NCI-H524 treated with DMSO at 0.1 percent for 48 hours (cell line): ENCODE measurements at regions not wholly inside any gene's neighbourhood (a gene's known extent, or its start where the extent isn't known, plus 50 kb on each side); places are given as distances from the start of the nearest gene placed in this dataset.
"Not testable (repeated sequence)": the region's sequence is repeated elsewhere in the genome, so short reads cannot be mapped to it uniquely, and the experiment has no call there.

Experiments used
- DNase-seq: peaks from one replicate; lab custom pipeline; 2025; lab: John Stamatoyannopoulos, UW

DNA sequence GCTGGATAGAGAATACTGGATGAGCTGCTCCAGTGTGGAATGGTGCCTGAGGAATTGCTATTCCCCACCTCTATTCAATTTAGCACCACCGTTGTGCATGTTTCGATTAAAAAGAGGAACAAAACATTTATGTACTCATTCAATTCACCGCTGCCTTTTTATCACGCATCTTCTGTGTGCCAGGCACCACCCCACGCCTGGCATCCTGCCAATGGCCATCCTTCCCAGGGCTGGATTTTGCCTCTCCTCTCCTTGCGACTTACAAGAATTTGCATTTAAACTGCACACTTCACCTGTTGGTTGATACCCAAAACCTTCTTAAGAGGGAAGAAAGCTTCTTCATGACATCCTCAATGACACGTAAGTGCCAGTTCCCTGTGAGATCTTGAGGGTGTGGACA lies 110.2 kb upstream of the DPP6 start:
- DNase-seq = peak; percentile 32

GRCh38 chr7:153943457-153943856 lies 108.7 kb upstream of the DPP6 start:
- no peak for DNase-seq

DNA sequence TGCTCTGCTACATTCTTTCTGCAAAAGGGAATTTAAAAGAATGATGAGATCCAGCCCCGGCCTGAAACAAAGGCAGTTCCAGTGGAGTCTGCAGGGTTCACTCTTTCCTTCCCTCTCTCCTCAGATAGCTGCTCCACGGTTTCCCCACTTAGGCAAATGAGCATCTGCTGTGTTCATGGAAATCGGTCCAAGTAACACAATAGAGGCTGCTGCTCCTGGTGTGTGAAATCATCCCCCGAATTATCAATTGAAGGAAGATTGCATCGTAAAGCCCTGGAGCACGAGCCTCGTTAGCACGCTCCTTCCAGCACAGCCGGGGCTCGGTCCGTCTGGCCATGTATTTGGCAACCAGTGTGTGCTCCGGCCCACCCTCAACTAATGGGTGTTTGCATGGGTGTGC lies 108.3 kb upstream of the DPP6 start:
- DNase-seq = no peak

DNA sequence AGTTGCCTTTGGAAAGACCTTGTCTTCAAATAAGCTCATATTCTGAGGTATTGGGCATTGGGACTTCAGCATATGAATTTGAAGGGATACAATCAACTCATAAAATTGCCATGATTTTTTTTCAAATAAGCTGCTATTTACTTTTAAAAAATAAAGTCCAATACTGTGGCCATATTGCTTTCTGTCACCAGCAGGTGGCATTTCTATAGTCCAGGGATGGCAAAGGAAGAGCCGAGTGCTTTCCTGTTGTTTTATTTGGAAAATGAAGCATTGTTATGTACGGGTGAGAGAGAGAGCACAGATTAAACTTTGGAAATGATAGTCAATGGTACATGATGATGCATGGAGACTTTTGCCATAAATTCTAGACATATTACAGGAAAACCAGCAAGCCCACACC lies 104.1 kb upstream of the DPP6 start:
- no peak for DNase-seq

- DNase-seq = no peak
Observed at GRCh38 chr7:153951316-153951715, 100.9 kb upstream of the DPP6 start.

DNA sequence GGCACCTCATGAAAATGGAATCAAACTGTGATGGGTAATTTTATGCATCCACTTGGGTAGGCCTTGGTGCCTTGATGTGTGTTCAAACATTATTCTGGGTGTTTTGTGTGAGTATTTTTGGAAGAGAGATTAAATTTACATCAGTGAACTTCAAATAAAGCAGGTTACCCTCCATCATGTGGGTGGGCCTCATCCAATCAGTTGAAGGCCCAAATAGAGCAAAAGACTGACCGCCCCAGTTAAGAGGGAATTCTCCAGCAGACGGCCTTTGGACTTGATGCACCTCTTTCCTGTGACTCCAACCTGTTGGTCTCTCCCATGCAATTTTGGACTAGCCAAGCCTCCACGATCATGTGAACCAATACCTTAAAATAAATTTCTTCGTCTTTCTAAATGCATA lies 97.7 kb upstream of the DPP6 start:
- no peak for DNase-seq

- not testable (repeated sequence) for DNase-seq
Observed at GRCh38 chr7:153957677-153958076, 94.5 kb upstream of the DPP6 start.

DNA sequence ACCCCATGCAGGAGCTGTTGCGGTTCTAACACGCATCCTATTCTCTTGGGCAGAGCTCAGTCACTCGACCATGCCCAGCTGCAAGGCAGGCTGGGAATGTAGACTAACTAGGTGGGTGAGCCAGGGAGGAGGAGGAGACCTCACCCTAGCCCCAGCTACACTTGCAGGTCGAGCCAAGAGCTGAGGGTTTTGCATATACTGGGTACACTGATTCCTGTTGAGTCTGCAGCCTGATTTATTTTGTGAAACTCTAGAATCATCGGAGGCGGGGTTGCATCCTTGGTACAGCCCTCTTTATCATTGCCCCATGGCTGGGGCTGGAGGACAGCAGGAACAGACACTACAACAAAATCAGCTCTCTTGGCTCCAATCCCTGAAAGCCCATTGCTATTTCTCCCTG lies 93.8 kb upstream of the DPP6 start:
- DNase-seq = not testable (repeated sequence)

GRCh38 chr7:153958789-153959188 lies 93.4 kb upstream of the DPP6 start:
- not testable (repeated sequence) for DNase-seq

- DNase-seq = not testable (repeated sequence)
Observed at GRCh38 chr7:153964481-153965112, 87.6 kb upstream of the DPP6 start.

GRCh38 chr7:153969016-153969415 lies 83.2 kb upstream of the DPP6 start:
- not testable (repeated sequence) for DNase-seq

- DNase-seq = not testable (repeated sequence)
Observed at GRCh38 chr7:153974603-153975002, 77.6 kb upstream of the DPP6 start.

DNA sequence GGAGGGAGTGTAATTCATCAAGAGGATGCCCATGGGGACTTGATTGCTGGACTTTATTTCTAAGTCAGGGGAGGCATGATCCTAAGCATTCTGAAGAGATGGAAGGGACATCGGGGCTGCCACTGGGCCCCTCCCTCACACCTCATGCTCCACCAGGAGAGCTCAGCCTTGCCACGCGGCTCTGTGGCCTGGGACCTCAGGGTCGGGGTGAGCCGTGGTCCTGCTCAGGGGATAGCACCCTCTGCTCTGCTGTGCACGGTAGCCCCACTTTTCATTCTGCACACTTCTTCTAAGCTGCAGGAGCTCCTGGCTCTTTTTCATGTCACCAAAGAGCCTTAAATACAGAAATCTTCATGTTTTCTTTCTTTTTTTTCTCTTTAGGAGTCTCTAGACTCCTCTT lies 75.5 kb upstream of the DPP6 start:
- not testable (repeated sequence) for DNase-seq

- not testable (repeated sequence) for DNase-seq
Observed at GRCh38 chr7:153983186-153983585, 69.0 kb upstream of the DPP6 start.

- DNase-seq = not testable (repeated sequence)
Observed at GRCh38 chr7:153989066-153989627, 63.1 kb upstream of the DPP6 start.

DNA sequence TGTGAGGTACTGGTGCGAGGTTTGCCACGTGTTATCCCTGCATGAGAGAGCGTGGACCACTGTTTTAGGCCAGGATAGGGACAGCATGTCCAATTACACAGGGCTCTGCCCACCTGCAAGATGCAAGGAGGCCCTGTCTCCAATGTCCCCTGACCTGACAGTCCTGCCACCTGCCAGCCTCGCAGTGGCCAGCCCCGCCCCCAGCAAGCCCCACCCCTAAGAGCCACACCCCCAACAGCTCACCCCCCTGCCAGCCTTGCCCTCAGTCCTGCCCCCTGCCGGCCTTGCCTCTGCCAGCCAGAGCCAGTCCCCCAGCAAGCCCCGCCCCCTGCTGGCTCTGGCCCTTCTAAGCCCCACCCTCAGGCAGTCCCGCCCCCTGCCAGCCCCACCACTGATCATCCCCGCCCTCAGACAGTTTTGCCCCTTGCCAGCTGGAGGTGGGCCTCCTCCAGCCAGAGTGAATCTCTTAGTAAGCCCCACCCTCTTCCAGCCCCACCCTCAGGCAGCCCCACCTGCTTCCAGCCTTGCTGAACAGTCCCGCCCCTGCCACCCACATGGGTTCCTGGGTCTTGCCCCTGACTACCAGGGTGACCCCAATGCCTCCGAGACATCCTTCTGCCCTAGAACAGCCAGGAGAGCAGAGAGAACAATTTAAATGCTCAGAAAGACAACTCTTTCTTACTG lies 62.3 kb upstream of the DPP6 start:
- DNase-seq = not testable (repeated sequence)

DNA sequence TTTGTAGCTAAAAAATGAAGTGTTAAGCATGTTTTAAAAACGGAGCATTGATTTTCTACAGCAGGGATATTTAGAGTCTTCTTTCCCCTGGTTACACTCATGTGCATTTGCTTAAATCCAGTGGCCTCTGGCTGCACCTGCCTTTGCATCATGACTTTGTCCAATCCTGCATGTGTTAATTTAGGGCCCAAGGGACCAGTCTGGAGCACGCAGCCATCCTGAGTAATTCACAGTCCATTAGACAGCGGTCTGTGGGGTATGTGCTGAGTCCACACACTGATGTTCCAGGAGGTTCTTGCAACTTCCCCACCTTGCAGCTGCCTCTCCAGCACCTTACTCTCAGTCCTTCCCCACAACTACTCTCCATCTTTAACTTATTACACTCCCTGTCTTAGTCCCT lies 60.7 kb upstream of the DPP6 start:
- DNase-seq = not testable (repeated sequence)

GRCh38 chr7:153993402-153993801 lies 58.8 kb upstream of the DPP6 start:
- DNase-seq = not testable (repeated sequence)

- not testable (repeated sequence) for DNase-seq
Observed at GRCh38 chr7:153998896-153999295, 53.3 kb upstream of the DPP6 start.
